Upper lobe of left lung (tissue), 6 donors: ENCODE measurements at regions not wholly inside any gene's neighbourhood (a gene's known extent, or its start where the extent isn't known, plus 50 kb on each side); places are given as distances from the start of the nearest gene placed in this dataset.
"Not testable (repeated sequence)": the region's sequence is repeated elsewhere in the genome, so short reads cannot be mapped to it uniquely, and the experiment has no call there.

ENCODE experiments used
- ATAC-seq, 2 donors: fragments of 200-7000 bp; cut with Tn5 transposase; one replicate each; pipeline ENCODE4 v1.9.1; 2022; ENCODE audit warnings: mild to moderate bottlenecking in 2 of 2, moderate library complexity in 2 of 2; ENCODE audit not compliant: low FRiP score in 2 of 2
- DNase-seq, 2 donors: peaks; one replicate each; pipeline ENCODE4 v3.0.0-alpha.2; 2019 to 2020
- H3K27ac ChIP-seq, 4 donors: fragments of 200-600 bp; sonication (generic); one replicate each; pipeline ENCODE4 v1.5.1; 2016 to 2019
- H3K27me3 ChIP-seq, 4 donors: fragments of 200-600 bp; sonication (generic); one replicate each; pipeline ENCODE4 v1.5.1; 2017 to 2019
- H3K36me3 ChIP-seq, 4 donors: fragments of 200-600 bp; sonication (generic); one replicate each; pipeline ENCODE4 v1.5.1; 2016 to 2019
- H3K4me1 ChIP-seq, 4 donors: fragments of 200-600 bp; sonication (generic); one replicate each; pipeline ENCODE4 v1.5.1; 2018 to 2019
- H3K4me3 ChIP-seq, 4 donors: fragments of 200-600 bp; sonication (generic); one replicate each; pipeline ENCODE4 v1.5.1; 2017 to 2019; ENCODE audit warnings: mild to moderate bottlenecking in 2 of 4, moderate library complexity in 1 of 4
- H3K9me3 ChIP-seq, 4 donors: fragments of 200-600 bp; sonication (generic); one replicate each; pipeline ENCODE4 v1.5.1; 2018 to 2019
- EP300 ChIP-seq, 4 donors: sonication (generic); formaldehyde crosslinking; IDR thresholded peaks; one replicate each; pipeline ENCODE4 v1.5.1; 2017; ENCODE audit warnings: antibody characterized with exemption in 4 of 4, control low read depth in 2 of 4
- POLR2A ChIP-seq, 4 donors: fragments of 450-650 bp; IDR thresholded peaks; one replicate each; pipeline ENCODE4 v1.5.1; 2016 to 2017; ENCODE audit warnings: antibody characterized with exemption in 4 of 4, mild to moderate bottlenecking in 2 of 4
- POLR2AphosphoS5 ChIP-seq, 2 donors: sonication (generic); formaldehyde crosslinking; IDR thresholded peaks; one replicate each; pipeline ENCODE4 v1.5.1; 2017; ENCODE audit warnings: antibody characterized with exemption in 2 of 2
- WGBS, 2 donors: methylation state at CpG; one replicate each; pipeline ENCODE4 v1.1.5; 2017 to 2018; 5-methylcytosine and 5-hydroxymethylcytosine counted together
- TF ChIP-seq, protein P1 (sequence below), 6 experiments: fragments of 450-650 bp in 4 of 6; fragments of 200-600 bp in 2 of 6; sonication (generic) in 2 of 6; IDR thresholded peaks; one replicate each; pipeline ENCODE4 v1.5.1; 2016 to 2019; ENCODE audit warnings: antibody characterized with exemption in 6 of 6
- donor health status: DM: no; HTN: no; CAD: no; lungs with moderate emphysema.
- donor health status: DM: no; HTN: yes; CAD: no; lungs with severe emphysema.

DNA sequence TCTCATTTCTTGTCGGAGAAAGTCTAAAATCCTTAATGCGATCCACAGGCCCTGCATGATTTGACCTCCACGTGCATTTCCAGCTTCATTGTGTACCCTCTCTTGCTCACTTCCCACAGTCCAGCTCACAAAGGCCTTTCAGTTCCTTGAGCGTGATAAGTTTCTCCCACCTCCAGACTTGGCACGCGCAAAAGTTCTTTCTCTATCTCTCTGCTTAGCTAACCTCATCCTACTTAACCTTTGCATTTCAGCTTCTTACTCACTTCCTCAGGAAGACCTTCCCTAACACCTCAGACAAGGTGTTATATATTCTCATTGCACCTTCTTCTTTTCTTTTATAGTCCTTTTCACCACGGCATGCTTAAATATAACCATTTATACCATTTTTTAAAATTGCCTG, 124.8 kb upstream of the XPO1 start:
- no peak overlapping the region for H3K4me3 ChIP-seq
- no peaks in the 10 kb centered on the region for H3K4me1 ChIP-seq
- TF ChIP-seq POLR2AphosphoS5 (IDR thresholded peaks at IDR 0.05) (no peak), EP300 (IDR thresholded peaks at IDR 0.05) (no peak), POLR2A (IDR thresholded peaks at IDR 0.05) (no peak)
- TF ChIP-seq, protein P1, sequence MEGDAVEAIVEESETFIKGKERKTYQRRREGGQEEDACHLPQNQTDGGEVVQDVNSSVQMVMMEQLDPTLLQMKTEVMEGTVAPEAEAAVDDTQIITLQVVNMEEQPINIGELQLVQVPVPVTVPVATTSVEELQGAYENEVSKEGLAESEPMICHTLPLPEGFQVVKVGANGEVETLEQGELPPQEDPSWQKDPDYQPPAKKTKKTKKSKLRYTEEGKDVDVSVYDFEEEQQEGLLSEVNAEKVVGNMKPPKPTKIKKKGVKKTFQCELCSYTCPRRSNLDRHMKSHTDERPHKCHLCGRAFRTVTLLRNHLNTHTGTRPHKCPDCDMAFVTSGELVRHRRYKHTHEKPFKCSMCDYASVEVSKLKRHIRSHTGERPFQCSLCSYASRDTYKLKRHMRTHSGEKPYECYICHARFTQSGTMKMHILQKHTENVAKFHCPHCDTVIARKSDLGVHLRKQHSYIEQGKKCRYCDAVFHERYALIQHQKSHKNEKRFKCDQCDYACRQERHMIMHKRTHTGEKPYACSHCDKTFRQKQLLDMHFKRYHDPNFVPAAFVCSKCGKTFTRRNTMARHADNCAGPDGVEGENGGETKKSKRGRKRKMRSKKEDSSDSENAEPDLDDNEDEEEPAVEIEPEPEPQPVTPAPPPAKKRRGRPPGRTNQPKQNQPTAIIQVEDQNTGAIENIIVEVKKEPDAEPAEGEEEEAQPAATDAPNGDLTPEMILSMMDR (IDR thresholded peaks at IDR 0.05), result no peak
- no peaks in the 10 kb centered on the region for H3K9me3 ChIP-seq
- no peaks in the 10 kb centered on the region for H3K36me3 ChIP-seq
- WGBS, 2 donors, result 84 to 85% methylated on average over 7 of the region's 7 CpGs
- no peak for DNase-seq
- H3K27ac ChIP-seq, result no peak overlapping the region
- ATAC-seq, result no peak
- H3K27me3 ChIP-seq, result no peaks in the 10 kb centered on the region

DNA sequence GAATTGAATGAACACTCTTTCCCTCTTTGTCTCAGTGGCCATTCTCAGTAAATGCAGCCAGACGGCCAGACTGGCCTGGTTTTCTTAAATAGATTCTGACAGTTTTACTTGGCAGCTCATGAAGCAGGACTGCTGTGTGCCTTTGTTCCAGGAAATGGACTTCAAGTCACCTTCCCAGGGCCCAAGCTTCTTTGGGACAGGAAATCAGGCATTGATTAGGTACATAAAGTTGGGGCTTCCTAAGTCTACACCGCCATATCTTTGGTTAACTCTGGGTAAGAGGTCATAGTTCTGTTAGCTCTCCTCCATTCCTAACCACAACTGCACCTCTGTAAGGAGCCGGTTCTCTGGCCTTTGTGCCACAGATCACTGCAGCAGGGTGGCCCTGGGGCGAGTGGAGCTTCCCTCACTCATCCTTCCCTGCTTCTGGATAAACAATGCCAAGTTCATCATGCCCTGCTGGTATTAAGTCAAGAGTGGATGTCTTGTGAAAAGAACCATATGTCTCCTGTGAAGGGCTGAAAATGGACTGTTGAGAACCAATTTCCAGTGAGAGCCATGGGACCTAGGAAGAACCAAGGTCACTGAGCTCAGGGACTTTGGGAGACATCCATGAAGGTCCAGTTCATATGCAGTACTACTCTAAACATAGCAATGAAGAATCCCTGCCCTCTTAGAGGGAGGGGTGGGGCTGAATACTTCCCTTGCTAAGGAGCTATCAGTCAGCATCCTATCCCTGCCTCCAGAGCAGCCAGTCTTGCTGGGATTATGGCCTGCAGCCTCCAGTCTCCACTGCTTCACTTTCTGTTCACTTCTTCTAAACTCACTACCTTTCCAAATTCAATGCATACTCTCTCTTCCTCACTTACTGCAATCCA, 122.6 kb upstream of the XPO1 start:
- no peak for DNase-seq
- Histone ChIP-seq H3K27ac (no peak overlapping the region), H3K36me3 (no peaks in the 10 kb centered on the region), H3K4me1 (no peaks in the 10 kb centered on the region), H3K9me3 (no peaks in the 10 kb centered on the region), H3K27me3 (no peaks in the 10 kb centered on the region), H3K4me3 (no peak overlapping the region)
- no peak for TF ChIP-seq POLR2AphosphoS5 (IDR thresholded peaks at IDR 0.05)
- TF ChIP-seq, protein P1 (IDR thresholded peaks at IDR 0.05), result no peak
- no peak for TF ChIP-seq POLR2A (IDR thresholded peaks at IDR 0.05)
- no peak for TF ChIP-seq EP300 (IDR thresholded peaks at IDR 0.05)
- ATAC-seq, result peak in 1 of 2 donors; percentile 37
- WGBS, 2 donors, result 81 to 86% methylated on average over 4 of the region's 4 CpGs

DNA sequence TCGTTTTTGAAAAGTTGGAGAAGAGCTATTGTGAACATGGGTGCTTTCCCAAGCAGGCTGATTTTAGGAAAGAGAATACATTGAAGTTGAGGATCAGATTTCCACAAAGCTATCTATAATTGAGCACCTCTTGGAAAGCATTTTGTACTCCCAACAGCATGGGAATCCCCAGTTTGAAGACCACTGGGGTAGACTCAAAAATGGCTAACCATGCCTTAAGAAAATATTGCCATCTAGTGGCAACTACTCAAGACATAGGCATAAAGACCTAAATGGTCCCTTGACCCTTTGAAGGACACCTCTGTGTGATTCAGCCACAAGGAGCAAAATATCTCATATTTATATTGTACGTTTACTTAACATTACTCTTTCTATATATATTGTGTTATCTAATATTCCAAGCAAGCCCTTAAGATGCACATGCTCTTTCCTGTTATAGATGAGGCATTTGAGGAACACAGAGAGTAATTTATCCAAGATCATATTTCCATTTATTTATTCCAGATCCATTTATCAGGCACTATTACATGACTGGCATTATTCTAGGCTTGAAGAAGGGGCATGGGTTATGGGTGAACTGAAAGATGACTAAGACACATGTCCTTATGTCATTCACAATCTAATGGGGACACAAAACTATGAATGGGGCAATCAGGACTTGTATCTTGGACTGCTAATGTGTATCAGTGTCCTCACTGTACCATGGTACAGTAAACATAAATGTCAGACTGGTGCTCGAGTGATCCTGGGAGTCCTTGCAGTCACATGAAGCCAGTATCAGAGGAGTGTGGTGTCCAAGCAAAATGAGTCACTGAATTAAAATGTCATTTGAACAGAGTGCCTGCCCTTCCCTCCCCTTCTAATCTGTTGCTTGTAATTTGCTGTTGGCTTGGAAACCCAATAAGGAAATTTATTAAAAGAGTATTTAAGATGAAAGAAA, 121.0 kb upstream of the XPO1 start:
- TF ChIP-seq POLR2A (IDR thresholded peaks at IDR 0.05) (no peak), POLR2AphosphoS5 (IDR thresholded peaks at IDR 0.05) (no peak), EP300 (IDR thresholded peaks at IDR 0.05) (no peak)
- TF ChIP-seq, protein P1 (IDR thresholded peaks at IDR 0.05), result peak in 5 of 6 experiments; percentile 20 to 46 (median 32)
- 43 to 45% methylated on average over 3 of the region's 3 CpGs for WGBS, 2 donors
- no peak overlapping the region for H3K27ac ChIP-seq
- no peaks in the 10 kb centered on the region for H3K27me3 ChIP-seq
- H3K4me3 ChIP-seq, result no peak overlapping the region
- DNase-seq, result no peak
- no peaks in the 10 kb centered on the region for H3K36me3 ChIP-seq
- no peaks in the 10 kb centered on the region for H3K9me3 ChIP-seq
- no peaks in the 10 kb centered on the region for H3K4me1 ChIP-seq
- peak; percentile 46 to 50 for ATAC-seq

DNA sequence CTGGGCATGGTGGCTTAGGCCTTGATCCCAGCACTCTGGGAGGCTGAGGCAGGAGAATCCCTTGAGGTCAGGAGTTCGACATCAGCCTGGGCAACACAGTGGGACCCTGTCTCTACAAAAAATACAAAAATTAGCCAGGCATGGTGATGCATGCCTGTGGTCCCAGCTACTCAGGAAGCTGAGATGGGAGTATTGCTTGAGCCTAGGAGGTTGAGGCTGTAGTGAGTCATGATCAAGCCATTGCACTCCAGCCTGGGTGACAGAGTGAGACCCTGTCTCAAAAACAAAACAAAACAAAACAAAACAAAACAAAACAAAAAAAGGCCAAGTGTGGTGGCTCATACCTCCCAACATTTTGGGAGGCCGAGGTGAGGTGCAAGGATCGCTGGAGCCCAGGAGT, 111.8 kb upstream of the XPO1 start:
- not testable (repeated sequence) for H3K4me1 ChIP-seq, ATAC-seq, H3K4me3 ChIP-seq, H3K9me3 ChIP-seq, DNase-seq, H3K27me3 ChIP-seq, H3K27ac ChIP-seq, H3K36me3 ChIP-seq
- 92 to 94% methylated on average over 2 to 3 of the region's 3 CpGs for WGBS, 2 donors

DNA sequence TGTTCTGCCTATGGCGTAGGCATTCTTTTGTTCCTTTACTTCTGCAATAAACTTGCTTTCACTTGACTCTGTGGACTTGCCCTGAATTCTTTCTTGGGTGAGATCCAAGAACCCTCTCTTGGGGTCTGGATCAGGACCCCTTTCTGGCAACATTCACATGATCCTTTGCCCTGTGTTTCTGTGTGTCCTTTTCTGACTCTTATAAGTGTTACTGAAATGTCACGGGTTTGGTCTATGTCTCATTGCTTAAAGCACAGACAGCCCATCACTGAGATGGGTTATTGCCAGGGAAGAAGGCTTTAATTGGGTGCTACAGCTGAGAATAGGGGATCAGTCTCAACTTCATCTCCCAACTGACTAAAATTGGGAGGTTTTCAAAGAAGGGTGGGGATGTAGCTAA, 110.9 kb upstream of the XPO1 start:
- H3K9me3 ChIP-seq, result peaks cover 0 to 10% (median 5%) of the 10 kb centered on the region in 4 donors
- no peak overlapping the region for H3K4me3 ChIP-seq
- WGBS, 2 donors, result 81 to 88% methylated on average over 2 of the region's 2 CpGs
- ATAC-seq, result no peak
- TF ChIP-seq POLR2AphosphoS5 (IDR thresholded peaks at IDR 0.05) (no peak), POLR2A (IDR thresholded peaks at IDR 0.05) (no peak), EP300 (IDR thresholded peaks at IDR 0.05) (no peak)
- TF ChIP-seq, protein P1 (IDR thresholded peaks at IDR 0.05), result no peak
- H3K4me1 ChIP-seq, result no peaks in the 10 kb centered on the region
- no peaks in the 10 kb centered on the region for H3K36me3 ChIP-seq
- H3K27me3 ChIP-seq, result no peaks in the 10 kb centered on the region
- no peak overlapping the region for H3K27ac ChIP-seq
- no peak for DNase-seq
